ENCODE measurements at regions not wholly inside any gene's neighbourhood (a gene's known extent, or its start where the extent isn't known, plus 50 kb on each side); places are given as distances from the start of the nearest gene placed in this dataset.

- H3K4me2 ChIP-seq (ENCODE audit: low read length) = no peak overlapping the region
- no peaks in the 10 kb centered on the region for H3K9me2 ChIP-seq (replicated peaks; ENCODE audit: control insufficient read depth, low read length)
- H3K4me3 ChIP-seq (ENCODE audit: low read length) = no peak overlapping the region
- TF ChIP-seq, protein P1, sequence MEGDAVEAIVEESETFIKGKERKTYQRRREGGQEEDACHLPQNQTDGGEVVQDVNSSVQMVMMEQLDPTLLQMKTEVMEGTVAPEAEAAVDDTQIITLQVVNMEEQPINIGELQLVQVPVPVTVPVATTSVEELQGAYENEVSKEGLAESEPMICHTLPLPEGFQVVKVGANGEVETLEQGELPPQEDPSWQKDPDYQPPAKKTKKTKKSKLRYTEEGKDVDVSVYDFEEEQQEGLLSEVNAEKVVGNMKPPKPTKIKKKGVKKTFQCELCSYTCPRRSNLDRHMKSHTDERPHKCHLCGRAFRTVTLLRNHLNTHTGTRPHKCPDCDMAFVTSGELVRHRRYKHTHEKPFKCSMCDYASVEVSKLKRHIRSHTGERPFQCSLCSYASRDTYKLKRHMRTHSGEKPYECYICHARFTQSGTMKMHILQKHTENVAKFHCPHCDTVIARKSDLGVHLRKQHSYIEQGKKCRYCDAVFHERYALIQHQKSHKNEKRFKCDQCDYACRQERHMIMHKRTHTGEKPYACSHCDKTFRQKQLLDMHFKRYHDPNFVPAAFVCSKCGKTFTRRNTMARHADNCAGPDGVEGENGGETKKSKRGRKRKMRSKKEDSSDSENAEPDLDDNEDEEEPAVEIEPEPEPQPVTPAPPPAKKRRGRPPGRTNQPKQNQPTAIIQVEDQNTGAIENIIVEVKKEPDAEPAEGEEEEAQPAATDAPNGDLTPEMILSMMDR (IDR thresholded peaks at IDR 0.05; ENCODE audit: low read depth, low read length, poor library complexity, severe bottlenecking) = no peak
- no peak for TF ChIP-seq EZH2phosphoT487 (IDR thresholded peaks at IDR 0.05; ENCODE audit: borderline replicate concordance, low read length)
- H3K9me3 ChIP-seq (ENCODE audit: control insufficient read depth, insufficient read depth, low read length) = no peaks in the 10 kb centered on the region
- no peaks in the 10 kb centered on the region for H3K36me3 ChIP-seq (ENCODE audit: control insufficient read depth, low read length)
- no peaks in the 10 kb centered on the region for H3K4me1 ChIP-seq (ENCODE audit: control insufficient read depth, low read length)
- H3K79me2 ChIP-seq (ENCODE audit: control insufficient read depth, low read length) = no peaks in the 10 kb centered on the region
- no peaks in the 10 kb centered on the region for H4K20me1 ChIP-seq (ENCODE audit: control insufficient read depth, insufficient read depth, low read depth, low read length)
- H3K27me3 ChIP-seq (ENCODE audit: control insufficient read depth, low read length) = no peaks in the 10 kb centered on the region
- H3K27ac ChIP-seq (ENCODE audit: low read depth, low read length) = no peak overlapping the region
- no peaks in the 10 kb centered on the region for H3F3A ChIP-seq (ENCODE audit: control insufficient read depth, insufficient read depth)
These were observed 81.1 kb upstream of the PDZRN3 start for GRCh38 chr3:73705792-73706191.

DNA sequence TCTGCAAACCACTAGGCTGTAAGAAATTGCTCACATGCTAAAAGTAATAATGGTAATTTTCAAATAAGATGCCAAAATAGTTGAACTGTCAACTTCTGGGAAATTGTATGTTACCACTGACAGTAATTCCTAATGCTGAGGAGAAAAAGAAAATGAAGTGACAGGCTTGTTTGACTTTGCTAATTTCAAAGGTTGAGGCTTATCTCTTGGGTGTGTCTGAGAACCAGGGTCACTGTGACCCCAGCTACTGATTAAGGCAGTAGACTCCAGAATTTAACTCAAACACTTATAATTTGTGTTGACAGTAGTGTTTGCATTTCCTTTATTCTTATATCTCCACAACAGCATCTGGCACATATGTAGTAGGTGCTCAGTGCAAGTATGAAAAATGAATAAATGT lies 74.6 kb upstream of the PDZRN3 start:
- Histone ChIP-seq H3K9me2 (replicated peaks; ENCODE audit: control insufficient read depth, low read length) (no peaks in the 10 kb centered on the region), H4K20me1 (ENCODE audit: control insufficient read depth, insufficient read depth, low read depth, low read length) (no peaks in the 10 kb centered on the region), H3K27me3 (ENCODE audit: control insufficient read depth, low read length) (no peaks in the 10 kb centered on the region), H3K9me3 (ENCODE audit: control insufficient read depth, insufficient read depth, low read length) (no peaks in the 10 kb centered on the region), H3K4me3 (ENCODE audit: low read length) (no peak overlapping the region), H3K4me2 (ENCODE audit: low read length) (no peak overlapping the region), H3F3A (ENCODE audit: control insufficient read depth, insufficient read depth) (no peaks in the 10 kb centered on the region), H3K79me2 (ENCODE audit: control insufficient read depth, low read length) (no peaks in the 10 kb centered on the region), H3K4me1 (ENCODE audit: control insufficient read depth, low read length) (no peaks in the 10 kb centered on the region), H3K27ac (ENCODE audit: low read depth, low read length) (no peak overlapping the region), H3K36me3 (ENCODE audit: control insufficient read depth, low read length) (no peaks in the 10 kb centered on the region)
- TF ChIP-seq EZH2phosphoT487 (IDR thresholded peaks at IDR 0.05; ENCODE audit: borderline replicate concordance, low read length) = no peak
- TF ChIP-seq, protein P1 (IDR thresholded peaks at IDR 0.05; ENCODE audit: low read depth, low read length, poor library complexity, severe bottlenecking) = no peak

- no peaks in the 10 kb centered on the region for H4K20me1 ChIP-seq (ENCODE audit: control insufficient read depth, insufficient read depth, low read depth, low read length)
- H3K27me3 ChIP-seq (ENCODE audit: control insufficient read depth, low read length) = no peaks in the 10 kb centered on the region
- no peaks in the 10 kb centered on the region for H3K79me2 ChIP-seq (ENCODE audit: control insufficient read depth, low read length)
- H3K4me3 ChIP-seq (ENCODE audit: low read length) = no peak overlapping the region
- no peaks in the 10 kb centered on the region for H3K4me1 ChIP-seq (ENCODE audit: control insufficient read depth, low read length)
- H3K36me3 ChIP-seq (ENCODE audit: control insufficient read depth, low read length) = no peaks in the 10 kb centered on the region
- H3K9me2 ChIP-seq (replicated peaks; ENCODE audit: control insufficient read depth, low read length) = no peaks in the 10 kb centered on the region
- no peak overlapping the region for H3K4me2 ChIP-seq (ENCODE audit: low read length)
- H3F3A ChIP-seq (ENCODE audit: control insufficient read depth, insufficient read depth) = no peaks in the 10 kb centered on the region
- TF ChIP-seq EZH2phosphoT487 (IDR thresholded peaks at IDR 0.05; ENCODE audit: borderline replicate concordance, low read length) = no peak
- TF ChIP-seq, protein P1 (IDR thresholded peaks at IDR 0.05; ENCODE audit: low read depth, low read length, poor library complexity, severe bottlenecking) = no peak
- H3K9me3 ChIP-seq (ENCODE audit: control insufficient read depth, insufficient read depth, low read length) = no peaks in the 10 kb centered on the region
- no peak overlapping the region for H3K27ac ChIP-seq (ENCODE audit: low read depth, low read length)
These were observed 72.3 kb upstream of the PDZRN3 start for GRCh38 chr3:73697020-73697419.

DNA sequence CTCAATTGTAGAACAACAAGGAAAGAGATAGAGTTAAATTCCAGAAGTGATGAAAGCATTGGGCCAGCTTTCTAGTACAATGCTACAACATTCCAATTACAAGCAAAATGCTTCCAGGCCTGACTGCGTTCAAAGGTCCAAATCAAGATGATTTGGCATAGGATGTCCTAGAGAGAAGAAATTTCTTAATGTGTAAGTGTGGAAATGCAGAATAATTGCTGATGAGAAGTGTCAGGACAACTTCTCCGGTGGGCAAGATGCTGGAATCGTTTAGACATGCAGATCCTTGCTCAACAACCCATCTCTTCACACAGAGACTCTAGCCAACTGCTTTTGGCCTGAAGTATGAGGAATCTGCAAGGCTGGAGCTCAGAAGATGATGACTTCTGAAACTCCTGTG lies 71.1 kb upstream of the PDZRN3 start:
- H3F3A ChIP-seq (ENCODE audit: control insufficient read depth, insufficient read depth) = no peaks in the 10 kb centered on the region

More for the DNA sequence above, 71.1 kb upstream of the PDZRN3 start:
- TF ChIP-seq, protein P1 (IDR thresholded peaks at IDR 0.05; ENCODE audit: low read depth, low read length, poor library complexity, severe bottlenecking) = no peak
- no peak for TF ChIP-seq EZH2phosphoT487 (IDR thresholded peaks at IDR 0.05; ENCODE audit: borderline replicate concordance, low read length)
- H3K36me3 ChIP-seq (ENCODE audit: control insufficient read depth, low read length) = no peaks in the 10 kb centered on the region
- H3K9me3 ChIP-seq (ENCODE audit: control insufficient read depth, insufficient read depth, low read length) = no peaks in the 10 kb centered on the region
- no peaks in the 10 kb centered on the region for H3K27me3 ChIP-seq (ENCODE audit: control insufficient read depth, low read length)
- no peaks in the 10 kb centered on the region for H3K9me2 ChIP-seq (replicated peaks; ENCODE audit: control insufficient read depth, low read length)
- H3K27ac ChIP-seq (ENCODE audit: low read depth, low read length) = no peak overlapping the region
- H3K4me1 ChIP-seq (ENCODE audit: control insufficient read depth, low read length) = no peaks in the 10 kb centered on the region
- H4K20me1 ChIP-seq (ENCODE audit: control insufficient read depth, insufficient read depth, low read depth, low read length) = no peaks in the 10 kb centered on the region
- no peak overlapping the region for H3K4me3 ChIP-seq (ENCODE audit: low read length)
- H3K4me2 ChIP-seq (ENCODE audit: low read length) = no peak overlapping the region
- H3K79me2 ChIP-seq (ENCODE audit: control insufficient read depth, low read length) = no peaks in the 10 kb centered on the region
